NCI-H1417 (cell line): ENCODE measurements at regions not wholly inside any gene's neighbourhood (a gene's known extent, or its start where the extent isn't known, plus 50 kb on each side); places are given as distances from the start of the nearest gene placed in this dataset.
A peak's percentile ranks its signal among the peaks of the same experiment; 100 is the strongest.
"Not testable (repeated sequence)": the region's sequence is repeated elsewhere in the genome, so short reads cannot be mapped to it uniquely, and the experiment has no call there.

Experiments
- DNase-seq, 3 experiments: peaks; one replicate each; lab custom pipeline; 2025; lab: John Stamatoyannopoulos, UW

DNA sequence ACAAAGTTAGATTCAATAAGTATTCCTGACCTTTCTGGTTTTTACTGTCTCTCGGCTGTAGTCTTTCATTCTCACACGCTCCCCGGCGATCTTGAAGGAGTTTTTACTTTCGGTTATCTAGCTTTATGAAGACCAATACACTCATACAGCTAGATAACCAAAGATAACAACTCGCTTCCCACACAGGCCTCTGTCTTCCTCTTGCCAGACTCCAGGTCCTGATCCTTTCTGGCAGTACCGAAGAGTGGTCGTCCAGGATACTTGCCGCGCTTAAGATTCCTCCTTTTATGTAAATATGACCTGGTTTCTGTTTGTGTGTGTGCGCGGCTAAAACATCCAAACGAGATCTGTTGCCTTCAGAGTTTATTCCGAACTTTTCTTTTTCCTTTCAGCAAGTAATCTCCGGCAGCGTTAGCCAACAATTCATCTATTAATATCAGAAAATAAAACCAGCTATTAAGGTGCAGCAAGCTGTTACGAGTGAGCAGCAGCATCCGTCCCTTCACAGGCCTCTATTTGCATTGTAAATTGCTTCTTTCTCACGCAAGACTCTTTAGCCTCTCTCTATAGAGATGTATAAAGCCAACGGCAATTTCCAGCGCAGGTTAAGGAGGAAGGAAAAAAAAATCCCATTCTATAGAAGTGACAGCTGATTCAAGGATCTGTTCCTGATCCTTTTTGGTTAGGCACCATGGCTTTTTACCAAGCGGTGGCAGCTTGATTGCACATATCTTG lies 216.1 kb downstream of the MEF2C start:
- peak in 2 of 3 experiments; percentile 70 to 78 for DNase-seq

DNA sequence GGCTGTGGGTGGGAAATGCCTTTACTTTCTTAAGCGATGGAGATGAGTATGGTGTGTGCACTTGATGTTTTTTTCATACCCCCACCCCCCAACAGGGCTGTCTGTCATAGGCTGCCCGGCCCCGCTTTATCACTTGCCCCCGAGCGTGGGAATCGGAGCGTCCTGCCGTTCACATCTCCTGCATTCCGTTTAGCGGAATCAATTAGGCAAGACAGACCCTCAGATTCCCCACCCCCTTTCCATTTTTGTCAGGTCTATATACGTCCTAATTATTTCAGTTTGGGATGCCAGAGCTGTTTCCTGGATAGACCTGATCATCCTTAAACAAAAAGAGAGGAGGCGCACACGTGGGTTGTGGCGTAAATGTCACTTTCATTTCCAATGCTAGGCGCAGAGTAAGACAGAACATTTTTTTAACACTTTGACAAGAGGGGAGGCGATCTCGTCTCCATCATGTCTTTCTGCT lies 217.2 kb downstream of the MEF2C start:
- no peak for DNase-seq

DNA sequence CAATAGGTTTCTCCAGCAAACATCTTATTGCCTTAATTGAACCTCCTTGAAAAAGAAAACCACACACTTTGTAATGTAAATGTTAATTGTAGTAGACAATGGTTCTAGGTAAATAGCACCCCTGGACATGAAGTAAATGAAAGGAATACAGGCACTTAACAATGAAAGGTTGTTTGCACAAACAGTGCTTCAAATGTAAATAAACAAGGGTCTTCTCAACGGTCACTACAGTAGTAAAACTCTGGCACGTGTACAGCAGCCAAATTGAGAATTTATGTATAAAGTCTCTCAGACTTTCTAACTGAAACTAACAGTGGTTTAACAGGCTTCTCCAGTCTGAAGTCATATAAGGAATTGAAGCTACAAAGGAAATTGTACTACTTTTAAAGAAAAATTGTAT lies 218.3 kb downstream of the MEF2C start:
- peak in 2 of 3 experiments; percentile 6 to 71 for DNase-seq

DNA sequence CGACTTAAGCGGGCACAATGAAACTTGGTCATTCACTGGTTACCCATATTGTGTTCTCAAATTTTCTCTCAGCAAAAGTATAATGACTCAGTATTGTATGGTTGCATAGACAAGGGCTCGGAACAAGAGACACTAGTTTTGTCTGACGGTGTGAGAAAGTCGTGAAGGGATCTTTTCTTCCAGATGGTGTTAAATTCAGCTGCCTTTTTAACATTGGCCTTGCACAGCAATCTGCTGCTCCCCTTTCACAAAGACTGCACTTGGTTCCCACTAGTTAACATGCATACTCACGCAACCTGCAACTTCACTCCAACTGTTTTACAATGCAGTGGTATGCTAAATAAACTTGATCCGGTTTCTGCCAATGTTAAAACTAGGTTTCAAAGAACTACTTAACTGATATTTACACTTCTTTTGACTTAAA lies 219.2 kb downstream of the MEF2C start:
- DNase-seq: no peak

DNA sequence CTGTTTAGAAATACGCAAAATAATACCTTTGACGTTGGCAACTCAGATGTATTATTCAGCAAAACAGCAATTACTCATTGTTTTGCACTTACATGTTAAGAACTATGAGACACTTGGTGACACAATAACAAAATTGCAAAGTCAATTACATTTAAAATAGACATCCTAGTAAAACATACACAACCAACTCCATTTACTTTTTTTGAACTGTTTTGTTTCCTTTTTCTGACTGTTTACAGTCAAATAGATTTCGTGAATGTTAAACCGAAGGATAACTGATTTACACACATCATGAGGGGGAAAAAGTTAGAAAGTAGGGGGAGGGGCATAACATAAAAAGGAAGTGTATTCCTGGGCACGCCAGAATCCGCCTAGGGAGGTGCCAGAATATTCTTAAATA lies 220.1 kb downstream of the MEF2C start:
- DNase-seq: no peak

DNA sequence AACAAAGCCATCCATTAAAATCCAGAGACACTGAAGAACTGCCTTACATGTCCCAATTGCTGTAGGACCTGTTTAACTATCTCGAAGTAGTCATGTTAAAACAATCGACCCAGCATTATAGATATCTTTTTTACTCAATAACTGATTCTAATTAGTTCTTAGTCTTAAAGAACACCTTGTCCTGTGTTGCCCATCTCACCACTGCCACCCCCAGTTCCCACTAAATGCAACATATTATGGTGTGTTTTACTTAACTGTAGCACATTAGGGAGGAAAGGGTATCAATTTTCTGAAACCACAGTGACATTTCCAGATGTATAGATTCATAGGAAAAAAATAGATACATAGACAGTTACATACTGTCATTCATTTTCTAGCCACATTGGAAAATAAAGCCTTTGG lies 221.2 kb downstream of the MEF2C start:
- DNase-seq: peak in 1 of 3 experiments; percentile 32

DNA sequence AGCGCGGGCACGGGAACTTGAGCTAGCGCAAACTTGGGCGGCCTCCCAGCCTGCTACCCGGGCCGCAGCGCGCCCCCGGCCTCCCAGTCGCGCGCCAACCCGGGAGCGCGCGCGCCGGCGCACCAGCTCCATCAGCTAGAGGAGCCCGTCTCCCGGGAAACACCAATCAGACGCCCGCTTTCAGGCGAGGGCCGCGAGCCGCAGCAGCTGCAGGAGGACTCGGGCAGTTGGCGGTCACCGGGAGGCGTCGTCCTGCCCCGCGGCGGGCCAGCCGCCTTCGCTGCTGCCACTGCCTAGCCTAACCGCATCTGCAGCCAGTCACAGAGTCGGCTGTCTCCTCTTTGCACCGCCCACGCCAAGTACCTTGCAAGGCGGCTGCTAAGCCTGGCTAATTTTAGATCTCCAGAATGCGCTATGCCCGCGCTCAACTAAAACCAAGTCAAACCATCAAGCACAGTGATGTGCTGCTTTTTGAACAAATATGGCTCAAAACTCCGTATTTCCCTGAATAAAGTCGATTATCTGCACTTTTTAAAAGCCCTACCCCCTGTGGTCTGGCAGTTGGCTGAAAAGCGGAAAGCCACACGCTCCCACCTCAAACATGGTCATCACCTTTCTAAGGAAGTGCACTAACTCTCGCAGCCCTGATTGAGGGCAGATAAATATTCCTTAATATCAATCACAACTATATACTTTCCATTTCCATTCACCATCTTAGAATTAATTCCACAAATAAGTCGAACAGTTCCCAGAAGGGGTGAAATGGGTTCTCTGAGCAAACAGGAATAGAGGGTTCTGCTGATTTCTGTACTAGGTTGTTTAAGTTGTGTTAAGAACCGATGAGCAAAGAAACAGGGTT lies 221.8 kb downstream of the MEF2C start:
- peak; percentile 91 to 96 (median 96) for DNase-seq

DNA sequence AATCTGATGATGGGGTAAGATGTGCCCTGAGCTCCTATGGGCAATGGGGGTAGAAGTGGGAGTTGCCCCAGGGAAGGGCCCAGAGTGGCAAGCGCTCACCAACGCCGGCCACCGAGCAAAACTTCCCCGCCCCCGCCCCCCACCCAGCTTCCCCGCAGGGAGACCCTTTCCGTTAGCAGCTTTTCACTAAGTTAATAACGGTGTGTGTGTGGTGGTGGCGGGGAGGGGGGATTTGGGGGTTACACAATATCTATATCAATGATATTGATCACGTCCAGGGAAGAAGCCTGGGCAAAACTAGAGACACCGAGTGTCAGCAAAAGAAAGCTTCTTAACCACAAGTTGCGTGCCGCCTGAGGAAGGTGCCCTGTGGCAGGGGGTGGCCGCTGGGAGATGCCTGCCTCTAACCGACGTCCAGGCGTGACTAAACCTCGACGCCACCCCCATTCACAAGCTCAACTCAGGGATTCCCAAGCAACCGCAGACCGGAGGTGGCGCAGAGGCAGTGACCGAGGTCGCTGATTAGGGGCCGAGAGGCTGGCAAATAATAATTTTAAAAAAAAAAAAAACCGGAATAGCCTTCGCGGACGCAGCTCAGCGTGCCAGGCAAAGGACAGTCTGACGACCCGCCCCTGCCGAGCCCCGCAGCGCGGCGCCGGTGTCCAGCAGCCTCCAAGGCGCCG lies 222.6 kb downstream of the MEF2C start:
- peak in 1 of 3 experiments; percentile 75 for DNase-seq

DNA sequence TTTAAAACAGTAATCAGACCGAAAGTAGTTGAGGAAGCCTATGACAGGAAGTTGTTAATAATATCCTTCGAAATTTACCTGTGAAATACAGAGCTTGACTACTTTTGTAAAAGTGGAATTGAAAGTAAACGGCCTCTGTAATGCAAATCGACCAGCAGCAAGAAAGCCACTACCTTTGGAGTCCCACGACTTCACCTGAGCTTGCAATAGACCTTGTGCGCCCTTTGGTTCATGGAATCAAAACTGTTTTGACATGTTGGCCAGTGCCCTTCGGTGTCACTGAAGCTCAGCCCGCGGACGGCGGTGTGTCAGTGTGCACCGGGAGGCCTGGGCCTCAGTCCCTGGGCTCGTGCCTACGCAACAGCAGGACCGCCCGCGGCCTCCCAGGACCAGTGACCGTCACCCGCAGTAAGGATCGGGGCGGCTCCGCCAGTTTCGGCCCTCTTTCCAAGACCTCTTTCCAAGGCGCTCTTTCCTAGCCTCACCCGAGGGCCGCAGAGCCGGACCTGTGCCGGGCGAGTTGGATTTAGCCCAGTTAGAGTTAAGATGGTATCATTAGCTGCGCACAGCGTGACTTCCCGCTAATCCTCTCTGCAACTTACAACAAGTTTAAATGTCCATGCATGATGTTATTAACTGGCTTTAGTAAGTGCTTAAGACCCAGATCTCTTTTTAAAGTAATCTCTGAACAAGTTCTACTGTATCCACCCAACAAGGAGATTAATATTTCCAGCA lies 223.3 kb downstream of the MEF2C start:
- DNase-seq: no peak

DNA sequence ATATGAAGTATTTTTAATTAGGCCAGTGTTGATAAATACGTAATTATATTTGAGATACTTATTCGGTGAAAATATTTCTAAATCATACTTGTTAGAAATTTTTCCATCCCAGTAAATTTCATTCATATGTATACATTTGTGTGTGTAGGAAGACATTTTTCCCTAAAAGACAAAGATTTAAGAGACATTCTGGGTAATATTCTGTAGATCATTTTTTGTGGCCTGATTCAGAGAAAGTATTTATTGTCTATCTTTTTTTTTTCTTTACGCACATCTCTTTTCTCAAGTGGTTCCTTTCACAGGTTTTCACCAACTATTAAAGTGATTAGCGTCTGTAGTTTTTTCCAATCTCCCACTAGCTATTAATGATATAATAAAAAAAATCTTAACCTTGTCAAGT lies 224.1 kb downstream of the MEF2C start:
- DNase-seq: no peak

DNA sequence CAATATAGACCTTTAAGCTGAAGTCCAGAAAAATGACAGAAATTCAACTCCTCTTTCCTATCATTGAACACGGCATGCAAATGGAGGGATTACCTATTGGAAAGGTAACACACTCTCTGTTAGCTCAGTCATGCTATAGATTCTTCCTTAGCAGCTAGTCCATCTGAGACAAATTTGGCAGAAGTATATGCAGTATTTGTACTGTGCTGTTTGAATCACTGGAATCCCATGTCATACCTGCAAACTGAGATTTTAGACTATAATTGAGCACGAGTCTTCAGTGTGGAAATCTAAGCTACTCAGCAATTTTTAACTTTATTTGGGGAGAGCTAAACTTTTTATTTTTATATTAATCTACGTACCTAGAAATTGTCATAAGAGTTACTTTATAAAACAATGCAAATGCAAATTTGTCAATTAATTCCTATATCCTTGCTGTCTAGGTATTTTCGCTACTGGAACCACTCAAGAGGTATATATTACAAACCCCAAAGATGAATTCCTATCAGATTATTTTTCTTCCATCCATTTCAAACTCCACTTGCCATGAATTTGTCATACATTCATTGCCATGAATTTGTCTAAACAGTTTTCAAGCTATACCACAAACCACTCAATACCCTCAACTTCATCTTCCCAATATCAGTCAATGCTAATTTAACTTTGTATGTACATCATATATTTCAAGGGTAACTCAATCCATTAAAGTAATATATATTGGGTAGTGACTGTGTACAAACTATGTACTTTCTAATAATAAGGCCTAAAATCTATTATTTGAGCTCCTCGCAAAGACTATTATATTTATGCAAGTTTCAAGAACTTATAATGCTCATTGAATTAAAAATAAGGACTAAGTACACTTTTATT lies 224.8 kb downstream of the MEF2C start:
- DNase-seq: no peak

DNA sequence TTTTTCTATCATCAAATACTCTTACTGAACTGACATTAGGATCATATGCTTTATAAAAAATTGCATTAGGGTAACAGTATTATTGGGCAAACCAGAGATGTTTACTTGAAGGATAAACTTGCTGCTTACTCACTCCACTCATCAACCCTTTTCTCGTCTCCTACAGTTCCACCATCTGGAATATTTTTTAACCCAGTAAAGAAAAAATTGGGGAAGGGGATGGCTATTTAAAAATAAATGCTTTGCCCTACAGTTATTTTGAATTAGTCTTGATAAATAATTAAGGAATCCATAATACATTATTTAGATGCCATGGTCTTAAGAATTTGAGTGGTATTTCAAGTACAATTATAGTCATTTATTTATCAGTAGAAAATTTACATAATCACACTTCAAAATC lies 225.8 kb downstream of the MEF2C start:
- no peak for DNase-seq

DNA sequence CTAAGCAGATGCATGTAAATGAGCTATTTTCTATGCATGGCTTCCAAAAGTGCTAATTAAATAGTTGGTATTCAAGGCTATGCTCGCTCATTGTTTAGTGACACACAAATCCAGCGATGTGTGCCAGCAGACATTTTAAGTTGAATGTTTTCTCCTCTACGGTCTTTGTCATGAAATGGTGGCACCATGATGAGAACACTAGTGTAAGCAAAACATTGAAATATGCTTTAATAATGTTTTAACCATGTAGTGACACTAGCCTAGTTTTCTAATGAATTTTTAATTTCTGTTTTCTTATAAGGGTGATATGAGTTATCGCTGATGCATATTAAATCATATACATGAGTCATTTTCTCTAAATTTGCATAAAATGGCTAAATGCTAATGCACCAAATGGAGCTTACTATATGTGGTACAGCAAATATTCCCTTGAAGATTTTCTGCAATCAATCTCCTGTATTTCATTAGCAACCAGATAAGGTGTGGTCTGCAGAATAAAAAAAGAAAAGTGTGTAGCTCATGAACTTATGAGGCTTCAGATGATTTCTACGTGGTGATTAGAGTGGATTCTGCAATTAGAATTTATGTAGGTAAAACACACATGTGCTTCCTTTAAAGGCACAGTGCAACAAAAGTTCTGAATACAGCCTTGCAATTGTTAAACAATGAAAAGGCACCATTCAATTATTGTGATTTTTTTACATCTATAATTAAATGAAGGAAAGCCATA lies 226.6 kb downstream of the MEF2C start:
- peak in 1 of 3 experiments; percentile 34 for DNase-seq

DNA sequence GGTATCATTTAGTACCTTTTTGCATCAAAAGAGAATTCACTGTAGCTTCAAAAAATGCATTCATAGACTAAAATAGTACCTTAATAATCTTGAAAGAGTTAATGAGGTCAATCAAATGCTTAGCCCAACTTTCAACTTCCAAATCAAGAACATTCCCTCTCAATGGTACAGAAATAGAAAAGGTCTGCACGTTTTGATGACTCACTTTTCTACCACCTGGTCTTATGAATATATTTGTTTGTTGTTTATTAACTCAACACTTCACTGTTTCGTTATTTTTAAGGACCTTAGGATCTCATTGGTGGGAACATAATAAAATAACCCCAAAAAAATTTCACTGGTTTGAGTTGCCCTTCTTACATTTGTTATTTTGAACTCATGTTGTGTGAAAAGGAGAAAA lies 229.5 kb downstream of the MEF2C start:
- no peak for DNase-seq

DNA sequence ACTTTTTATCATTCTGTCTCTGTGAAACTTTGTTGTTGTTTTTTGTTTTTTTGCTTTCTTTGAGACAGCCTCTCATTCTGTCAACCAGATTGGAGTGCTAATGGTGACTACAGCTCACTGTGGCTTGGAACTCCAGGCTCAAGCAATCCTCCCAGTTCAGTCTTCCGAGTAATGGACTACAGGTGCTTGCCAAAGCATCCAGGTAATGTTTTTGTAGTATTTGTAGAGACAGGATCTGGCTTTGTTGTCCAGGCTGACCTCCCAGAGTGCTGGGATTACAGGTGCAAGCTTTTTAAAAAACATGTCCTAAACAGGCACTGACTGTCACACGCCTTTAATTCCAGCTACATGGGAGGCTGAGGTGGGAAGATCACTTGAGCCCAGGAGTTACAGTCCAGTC lies 235.1 kb downstream of the MEF2C start:
- DNase-seq: no peak

DNA sequence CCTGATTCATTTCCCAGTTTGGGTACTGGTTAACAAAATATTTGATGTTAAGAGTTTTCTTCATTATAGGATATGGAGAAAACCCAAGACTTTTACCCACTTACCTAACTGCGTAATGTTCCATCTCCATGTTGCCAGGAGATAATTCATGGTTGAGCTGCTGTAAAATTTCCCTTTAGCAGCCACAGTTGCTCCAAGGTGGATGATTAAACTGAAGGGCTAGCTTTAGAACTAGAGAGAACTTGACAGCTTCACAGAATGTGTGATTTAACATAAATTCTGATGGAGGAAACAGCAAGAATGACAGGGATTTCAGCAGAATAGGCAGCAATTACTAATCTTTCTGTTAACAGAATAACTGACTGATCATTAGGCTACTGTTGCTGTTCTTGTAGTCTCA lies 236.1 kb downstream of the MEF2C start:
- no peak for DNase-seq

DNA sequence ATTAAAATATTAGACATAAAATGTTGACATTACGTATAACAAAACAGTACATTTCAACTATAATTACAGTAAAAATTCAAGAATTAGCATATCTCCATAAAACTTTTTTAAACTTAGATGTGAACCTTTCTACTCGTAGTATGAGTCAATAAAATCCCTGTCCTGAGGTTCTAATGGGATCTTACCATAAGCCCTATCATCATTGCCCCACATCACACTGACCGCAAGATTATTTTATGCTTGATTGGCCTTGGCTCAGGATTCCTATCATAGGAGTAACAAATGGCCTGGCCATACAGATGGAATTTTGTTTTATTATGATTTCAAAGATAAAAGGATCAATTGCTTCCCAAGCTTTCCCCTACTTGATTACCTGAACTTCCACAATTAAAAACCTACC lies 238.3 kb downstream of the MEF2C start:
- no peak for DNase-seq

DNA sequence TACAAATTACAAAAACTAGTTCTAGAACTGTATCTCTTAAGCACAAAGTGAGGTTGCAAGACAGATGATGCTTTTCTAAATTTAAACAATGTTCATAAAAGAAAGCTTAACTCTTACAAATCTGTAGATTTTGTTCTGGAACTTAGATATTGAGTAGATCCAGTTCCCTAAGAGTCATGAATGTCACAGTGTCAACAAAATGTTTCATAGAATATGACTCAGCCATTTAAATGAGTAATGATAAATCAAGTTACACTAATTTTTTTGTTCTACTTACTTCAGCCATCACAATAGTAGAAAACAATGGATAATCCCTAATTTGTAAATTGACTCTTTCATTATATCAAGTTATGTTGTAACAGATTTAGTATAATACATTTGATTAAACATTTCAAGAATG lies 239.7 kb downstream of the MEF2C start:
- DNase-seq: no peak

DNA sequence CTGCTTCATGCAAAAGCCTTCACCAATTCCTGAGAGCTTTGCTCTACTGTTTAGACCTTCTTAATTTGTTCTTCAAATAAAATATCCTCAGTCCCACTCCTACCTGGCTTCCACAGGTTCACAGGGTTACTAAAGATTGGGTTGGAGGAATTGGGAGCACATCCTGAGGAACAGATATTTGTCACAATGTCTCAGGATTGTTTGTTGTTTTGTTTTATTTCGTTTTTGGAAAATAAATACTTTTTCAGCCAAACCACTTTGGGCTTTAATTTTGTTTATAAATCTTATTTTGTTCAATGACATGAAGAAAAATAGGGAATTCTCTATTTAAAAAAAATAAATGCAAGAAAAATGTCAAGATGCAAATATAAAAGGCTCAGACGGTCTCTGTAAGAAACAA lies 249.0 kb downstream of the MEF2C start:
- DNase-seq: no peak

DNA sequence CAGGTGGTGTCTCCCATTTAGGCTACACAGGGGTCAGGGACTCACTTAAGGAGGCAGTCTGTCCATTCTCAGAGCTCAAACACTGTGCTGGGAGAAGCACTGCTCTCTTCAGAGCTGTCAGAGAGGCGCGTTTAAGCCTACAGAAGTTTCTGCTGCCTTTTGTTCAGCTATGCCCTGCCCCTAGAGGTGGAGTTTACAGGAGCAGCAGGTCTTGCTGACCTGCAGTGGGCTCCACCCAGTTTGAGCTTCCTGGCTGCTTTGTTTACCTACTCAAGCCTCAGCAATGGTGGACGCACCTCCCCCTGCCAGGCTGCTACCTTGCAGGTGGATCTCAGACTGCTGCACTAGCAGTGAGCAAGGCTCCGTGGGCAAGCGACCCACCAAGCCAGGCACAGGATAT lies 260.1 kb downstream of the MEF2C start:
- DNase-seq: not testable (repeated sequence)
